MCF 10A (cell line): ENCODE measurements at regions not wholly inside any gene's neighbourhood (a gene's known extent, or its start where the extent isn't known, plus 50 kb on each side); places are given as distances from the start of the nearest gene placed in this dataset.

Experiments
- BruUV-seq: library from RNA; stranded (reverse); fragments of 400-500 nt; replicated peaks from 2 replicates; lab custom pipeline; 2021; lab: Mats Ljungman, UMichigan
- CTCF ChIA-PET: fragments of 300-600 bp; sonication (Branson Sonifier 250); formaldehyde crosslinking; extraction: SDS; loops from one replicate; lab custom pipeline; 2021; ENCODE audit warnings: antibody characterized with exemption, inconsistent platforms; lab: Yijun Ruan, JAX
- POLR2A ChIA-PET: fragments of 300-600, 350-650 bp; sonication (Branson Sonifier 250); formaldehyde crosslinking; extraction: SDS; loops from one replicate; lab custom pipeline; 2020; ENCODE audit warnings: antibody characterized with exemption, inconsistent platforms; lab: Yijun Ruan, JAX
- DNase-seq: peaks from one replicate; pipeline ENCODE4 v3.0.0-alpha.2; 2018; ENCODE audit not compliant: unreplicated experiment
- H3K27ac Mint-ChIP-seq: one replicate; pipeline ENCODE4 v1.8.0; 2022; ENCODE audit warnings: mild to moderate bottlenecking, low read depth, mixed read lengths; ENCODE audit not compliant: unreplicated experiment
- H3K27me3 Mint-ChIP-seq: one replicate; pipeline ENCODE4 v1.8.0; 2022; ENCODE audit warnings: mixed read lengths; ENCODE audit not compliant: insufficient read depth, unreplicated experiment
- H3K36me3 Mint-ChIP-seq: one replicate; pipeline ENCODE4 v1.8.0; 2022; ENCODE audit warnings: mild to moderate bottlenecking, moderate library complexity, mixed read lengths; ENCODE audit not compliant: insufficient read depth, unreplicated experiment
- H3K4me1 Mint-ChIP-seq: one replicate; pipeline ENCODE4 v1.8.0; 2022; ENCODE audit warnings: mixed read lengths; ENCODE audit not compliant: insufficient read depth, unreplicated experiment
- H3K4me3 Mint-ChIP-seq: one replicate; pipeline ENCODE4 v1.8.0; 2022; ENCODE audit warnings: mild to moderate bottlenecking, moderate library complexity, mixed read lengths; ENCODE audit not compliant: unreplicated experiment
- H3K9me3 Mint-ChIP-seq: one replicate; pipeline ENCODE4 v1.8.0; 2022; ENCODE audit warnings: mixed read lengths; ENCODE audit not compliant: unreplicated experiment
- intact Hi-C: fragments of 100-400 bp; cut with micrococcal nuclease; formaldehyde crosslinking; loops from 2 replicates; pipeline ENCODE4 v1.14.1; 2022
- TF ChIP-seq, protein P1 (sequence below): fragments of 200-600 bp; IDR thresholded peaks from one replicate; pipeline ENCODE4 v1.8.0; 2022; ENCODE audit warnings: antibody characterized with exemption, mild to moderate bottlenecking; ENCODE audit not compliant: unreplicated experiment

DNA sequence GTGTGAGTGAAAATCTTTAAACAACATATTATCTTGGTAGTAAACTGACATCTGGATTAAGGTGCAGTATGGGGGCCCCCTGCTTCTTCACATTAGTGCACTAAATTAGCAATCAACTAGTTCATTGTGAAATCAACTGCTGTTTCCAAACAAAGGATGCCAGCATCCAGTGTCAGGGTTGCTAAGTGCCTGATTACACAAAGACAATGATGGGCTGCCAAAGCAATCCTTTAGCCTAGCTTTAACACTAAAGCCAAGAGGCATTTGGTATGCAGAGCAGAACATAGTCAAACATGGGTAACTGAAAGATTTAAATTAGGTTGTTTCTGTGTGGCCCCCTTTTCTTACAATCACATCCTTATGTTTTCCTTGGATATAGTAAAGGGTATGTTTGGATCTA lies 543.1 kb upstream of the SLITRK5 start:
- H3K27ac Mint-ChIP-seq: peak overlapping the region; percentile 51
- ChIA-PET POLR2A (no interaction called here), CTCF (interaction anchor here (0.6 to 0.8 kb wide), 2 partner anchors 55 to 58 kb away, joined by 3 read pairs; no protein-coding TSS in a partner anchor)
- intact Hi-C loops: no loop called here
- TF ChIP-seq, protein P1, sequence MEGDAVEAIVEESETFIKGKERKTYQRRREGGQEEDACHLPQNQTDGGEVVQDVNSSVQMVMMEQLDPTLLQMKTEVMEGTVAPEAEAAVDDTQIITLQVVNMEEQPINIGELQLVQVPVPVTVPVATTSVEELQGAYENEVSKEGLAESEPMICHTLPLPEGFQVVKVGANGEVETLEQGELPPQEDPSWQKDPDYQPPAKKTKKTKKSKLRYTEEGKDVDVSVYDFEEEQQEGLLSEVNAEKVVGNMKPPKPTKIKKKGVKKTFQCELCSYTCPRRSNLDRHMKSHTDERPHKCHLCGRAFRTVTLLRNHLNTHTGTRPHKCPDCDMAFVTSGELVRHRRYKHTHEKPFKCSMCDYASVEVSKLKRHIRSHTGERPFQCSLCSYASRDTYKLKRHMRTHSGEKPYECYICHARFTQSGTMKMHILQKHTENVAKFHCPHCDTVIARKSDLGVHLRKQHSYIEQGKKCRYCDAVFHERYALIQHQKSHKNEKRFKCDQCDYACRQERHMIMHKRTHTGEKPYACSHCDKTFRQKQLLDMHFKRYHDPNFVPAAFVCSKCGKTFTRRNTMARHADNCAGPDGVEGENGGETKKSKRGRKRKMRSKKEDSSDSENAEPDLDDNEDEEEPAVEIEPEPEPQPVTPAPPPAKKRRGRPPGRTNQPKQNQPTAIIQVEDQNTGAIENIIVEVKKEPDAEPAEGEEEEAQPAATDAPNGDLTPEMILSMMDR: no peak
- no TSS peak for BruUV-seq
- peak; percentile 68 for DNase-seq
- no peak overlapping the region for H3K4me3 Mint-ChIP-seq
- H3K27me3 Mint-ChIP-seq: no peaks in the 10 kb centered on the region
- no peaks in the 10 kb centered on the region for H3K36me3 Mint-ChIP-seq
- H3K4me1 Mint-ChIP-seq: peaks cover 28% of the 10 kb centered on the region
- H3K9me3 Mint-ChIP-seq: no peaks in the 10 kb centered on the region

- TF ChIP-seq, protein P1: no peak
- BruUV-seq: no TSS peak
- intact Hi-C loops: no loop called here
- ChIA-PET POLR2A (interaction anchor here (1.0 kb wide), 1 partner anchor 543 kb away, joined by 3 read pairs; the partner anchor contains the start of gene SLITRK5), CTCF (interaction anchor here (0.6 to 0.8 kb wide), 2 partner anchors 58 to 121 kb away, joined by 3 read pairs; no protein-coding TSS in a partner anchor)
- H3K27ac Mint-ChIP-seq: peak overlapping the region; percentile 51
- no peak for DNase-seq
- H3K27me3 Mint-ChIP-seq: no peaks in the 10 kb centered on the region
- H3K4me1 Mint-ChIP-seq: peaks cover 25% of the 10 kb centered on the region
- H3K4me3 Mint-ChIP-seq: no peak overlapping the region
- H3K9me3 Mint-ChIP-seq: no peaks in the 10 kb centered on the region
- no peaks in the 10 kb centered on the region for H3K36me3 Mint-ChIP-seq
Measured at GRCh38 chr13:87128491-87128890, 542.7 kb upstream of the SLITRK5 start.

DNA sequence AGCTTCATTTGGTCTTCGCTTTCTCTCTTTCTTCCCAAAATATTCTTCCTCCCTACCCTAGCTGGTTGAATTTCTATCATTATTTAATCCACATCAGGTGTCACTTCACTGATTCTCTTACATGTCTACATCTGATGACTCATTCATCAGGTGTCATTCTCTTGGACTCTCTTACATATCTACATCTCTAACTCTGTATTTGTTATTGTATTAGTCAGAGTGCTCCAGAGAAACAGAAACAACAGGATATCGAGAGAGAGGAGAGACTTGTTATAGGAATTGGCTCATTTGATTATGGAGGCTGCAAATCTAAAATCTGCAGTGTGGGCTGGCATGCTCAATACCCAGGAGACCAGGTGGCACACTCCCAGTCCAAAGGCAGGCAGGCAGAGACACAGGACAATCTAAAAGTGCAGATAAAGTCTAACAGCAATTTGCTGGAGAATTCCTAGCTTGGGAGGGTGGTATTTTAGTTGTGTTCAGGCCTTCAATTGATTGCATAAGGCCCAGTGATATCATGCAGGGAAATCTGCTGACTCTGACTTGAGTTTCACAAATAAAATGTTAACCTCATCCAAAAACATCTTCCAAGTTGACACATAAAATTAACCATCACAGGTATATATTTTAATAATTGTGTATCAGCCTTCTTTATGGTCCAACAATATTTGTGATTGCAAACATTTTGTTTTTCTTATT lies 541.4 kb upstream of the SLITRK5 start:
- peak overlapping the region; percentile 53 for H3K27ac Mint-ChIP-seq
- no peaks in the 10 kb centered on the region for H3K9me3 Mint-ChIP-seq
- ChIA-PET POLR2A (interaction anchor here (0.7 to 1.0 kb wide), 4 partner anchors 15 to 542 kb away, joined by 3 to 4 read pairs (median 4); partner anchors contain the start of gene SLITRK5), CTCF (interaction anchor here (0.7 kb wide), 1 partner anchor 22 kb away, joined by 5 read pairs; no protein-coding TSS in a partner anchor)
- BruUV-seq: no TSS peak
- peak; percentile 52 for DNase-seq
- no peaks in the 10 kb centered on the region for H3K27me3 Mint-ChIP-seq
- H3K4me1 Mint-ChIP-seq: peaks cover 16% of the 10 kb centered on the region
- TF ChIP-seq, protein P1: no peak
- intact Hi-C loops: no loop called here
- H3K36me3 Mint-ChIP-seq: no peaks in the 10 kb centered on the region
- H3K4me3 Mint-ChIP-seq: peak overlapping the region; percentile 22

GRCh38 chr13:87130423-87130822 lies 540.7 kb upstream of the SLITRK5 start:
- DNase-seq: no peak
- H3K36me3 Mint-ChIP-seq: no peaks in the 10 kb centered on the region
- TF ChIP-seq, protein P1: no peak
- H3K27me3 Mint-ChIP-seq: no peaks in the 10 kb centered on the region
- CTCF ChIA-PET: no interaction called here
- intact Hi-C loops: no loop called here
- no peak overlapping the region for H3K4me3 Mint-ChIP-seq
- POLR2A ChIA-PET: no interaction called here
- peaks cover 15% of the 10 kb centered on the region for H3K4me1 Mint-ChIP-seq
- H3K27ac Mint-ChIP-seq: no peak overlapping the region
- no peaks in the 10 kb centered on the region for H3K9me3 Mint-ChIP-seq
- no TSS peak for BruUV-seq
